ENCODE measurements at regions not wholly inside any gene's neighbourhood (a gene's known extent, or its start where the extent isn't known, plus 50 kb on each side); places are given as distances from the start of the nearest gene placed in this dataset.

DNA sequence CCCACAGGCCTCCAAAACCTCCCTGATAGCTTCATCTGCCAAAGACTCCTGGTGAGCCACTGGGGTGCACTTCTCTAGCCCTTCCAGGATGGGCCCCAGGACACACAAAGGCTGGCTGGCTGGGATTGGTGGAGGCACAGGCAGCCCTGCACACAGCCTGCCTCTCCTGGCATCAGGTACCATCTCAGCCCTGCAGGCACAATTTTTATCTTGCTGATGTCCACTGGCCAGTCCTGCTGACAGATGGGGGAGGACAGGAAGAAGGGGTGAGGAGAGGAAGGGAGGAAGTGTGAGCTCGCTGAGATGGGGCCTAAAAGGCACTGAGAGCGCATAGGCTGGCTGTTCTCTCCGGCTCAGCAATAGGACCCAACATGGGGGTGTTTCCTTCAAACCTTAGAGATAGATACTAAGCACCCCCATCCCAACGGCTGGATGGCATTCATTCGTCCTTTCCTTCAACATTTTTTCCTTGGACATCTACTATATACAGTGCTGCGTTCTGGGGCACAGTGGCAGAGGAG lies 92.7 kb downstream of the PJA1 start:
- dilution Hi-C loops (cut with HindIII; ENCODE audit: low sequenced_read_pairs, unreplicated experiment), result no loop called here

More for the DNA sequence above, 92.7 kb downstream of the PJA1 start:
- no peak for ATAC-seq (ENCODE audit: low read depth)
- ChIA-PET POLR2A (ENCODE audit: unreplicated experiment) (no interaction called here), CTCF (no interaction called here)
- no peak overlapping the region for H3K4ac ChIP-seq (ENCODE audit: low read depth, low read length)
- H3K4me1 ChIP-seq (ENCODE audit: control insufficient read depth, insufficient read depth, low read length), result peaks cover 4% of the 10 kb centered on the region
- BruUV-seq (replicated peaks), result no TSS peak
- TF ChIP-seq CEBPB (IDR thresholded peaks at IDR 0.05; ENCODE audit: low read depth, low read length) (no peak), NFE2L2 (IDR thresholded peaks at IDR 0.05; ENCODE audit: low read depth, low read length) (no peak), MAZ (IDR thresholded peaks at IDR 0.05; ENCODE audit: borderline replicate concordance, low read depth, low read length) (no peak), RAD21 (IDR thresholded peaks at IDR 0.05; ENCODE audit: low read length) (no peak), SMC3 (IDR thresholded peaks at IDR 0.05; ENCODE audit: low read depth, low read length) (no peak), BHLHE40 (IDR thresholded peaks at IDR 0.05; ENCODE audit: low read depth, low read length) (no peak), POLR2A (IDR thresholded peaks at IDR 0.05; ENCODE audit: low read depth, low read length) (no peak), RCOR1 (IDR thresholded peaks at IDR 0.05; ENCODE audit: insufficient replicate concordance, low read length) (no peak), MAFK (IDR thresholded peaks at IDR 0.05; ENCODE audit: low read depth, low read length) (no peak), MXI1 (IDR thresholded peaks at IDR 0.05; ENCODE audit: borderline replicate concordance, low read depth, low read length) (no peak), RFX5 (IDR thresholded peaks at IDR 0.05; ENCODE audit: low read depth, low read length) (no peak), CHD1 (IDR thresholded peaks at IDR 0.05; ENCODE audit: low read depth, low read length) (no peak), FOS (IDR thresholded peaks at IDR 0.05; ENCODE audit: low read depth, low read length) (no peak)
- TF ChIP-seq, protein P1, sequence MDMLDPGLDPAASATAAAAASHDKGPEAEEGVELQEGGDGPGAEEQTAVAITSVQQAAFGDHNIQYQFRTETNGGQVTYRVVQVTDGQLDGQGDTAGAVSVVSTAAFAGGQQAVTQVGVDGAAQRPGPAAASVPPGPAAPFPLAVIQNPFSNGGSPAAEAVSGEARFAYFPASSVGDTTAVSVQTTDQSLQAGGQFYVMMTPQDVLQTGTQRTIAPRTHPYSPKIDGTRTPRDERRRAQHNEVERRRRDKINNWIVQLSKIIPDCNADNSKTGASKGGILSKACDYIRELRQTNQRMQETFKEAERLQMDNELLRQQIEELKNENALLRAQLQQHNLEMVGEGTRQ (IDR thresholded peaks at IDR 0.05; ENCODE audit: low read depth, low read length), result no peak
- TF ChIP-seq, protein P2, sequence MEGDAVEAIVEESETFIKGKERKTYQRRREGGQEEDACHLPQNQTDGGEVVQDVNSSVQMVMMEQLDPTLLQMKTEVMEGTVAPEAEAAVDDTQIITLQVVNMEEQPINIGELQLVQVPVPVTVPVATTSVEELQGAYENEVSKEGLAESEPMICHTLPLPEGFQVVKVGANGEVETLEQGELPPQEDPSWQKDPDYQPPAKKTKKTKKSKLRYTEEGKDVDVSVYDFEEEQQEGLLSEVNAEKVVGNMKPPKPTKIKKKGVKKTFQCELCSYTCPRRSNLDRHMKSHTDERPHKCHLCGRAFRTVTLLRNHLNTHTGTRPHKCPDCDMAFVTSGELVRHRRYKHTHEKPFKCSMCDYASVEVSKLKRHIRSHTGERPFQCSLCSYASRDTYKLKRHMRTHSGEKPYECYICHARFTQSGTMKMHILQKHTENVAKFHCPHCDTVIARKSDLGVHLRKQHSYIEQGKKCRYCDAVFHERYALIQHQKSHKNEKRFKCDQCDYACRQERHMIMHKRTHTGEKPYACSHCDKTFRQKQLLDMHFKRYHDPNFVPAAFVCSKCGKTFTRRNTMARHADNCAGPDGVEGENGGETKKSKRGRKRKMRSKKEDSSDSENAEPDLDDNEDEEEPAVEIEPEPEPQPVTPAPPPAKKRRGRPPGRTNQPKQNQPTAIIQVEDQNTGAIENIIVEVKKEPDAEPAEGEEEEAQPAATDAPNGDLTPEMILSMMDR (conservative IDR thresholded peaks at IDR 0.05; ENCODE audit: low read depth, low read length), result no peak
- TF ChIP-seq, protein P3, sequence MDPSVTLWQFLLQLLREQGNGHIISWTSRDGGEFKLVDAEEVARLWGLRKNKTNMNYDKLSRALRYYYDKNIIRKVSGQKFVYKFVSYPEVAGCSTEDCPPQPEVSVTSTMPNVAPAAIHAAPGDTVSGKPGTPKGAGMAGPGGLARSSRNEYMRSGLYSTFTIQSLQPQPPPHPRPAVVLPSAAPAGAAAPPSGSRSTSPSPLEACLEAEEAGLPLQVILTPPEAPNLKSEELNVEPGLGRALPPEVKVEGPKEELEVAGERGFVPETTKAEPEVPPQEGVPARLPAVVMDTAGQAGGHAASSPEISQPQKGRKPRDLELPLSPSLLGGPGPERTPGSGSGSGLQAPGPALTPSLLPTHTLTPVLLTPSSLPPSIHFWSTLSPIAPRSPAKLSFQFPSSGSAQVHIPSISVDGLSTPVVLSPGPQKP (IDR thresholded peaks at IDR 0.05; ENCODE audit: borderline replicate concordance, low read depth, low read length), result no peak
- intact Hi-C loops (cut with micrococcal nuclease) (no loop called here), in situ Hi-C loops (cut with MboI; ENCODE audit: low sequenced_read_pairs) (no loop called here)
- no peak overlapping the region for H3K23ac ChIP-seq (ENCODE audit: low read depth, low read length)
- H2BK5ac ChIP-seq (ENCODE audit: low read depth, low read length, poor library complexity, severe bottlenecking), result no peak overlapping the region
- H2AK9ac ChIP-seq (replicated peaks; ENCODE audit: low read depth, low read length, poor library complexity), result no peak overlapping the region
- no peak overlapping the region for H3K56ac ChIP-seq (ENCODE audit: extremely low read depth, insufficient read depth, low read length)
- no peak overlapping the region for H3K4me3 ChIP-seq (ENCODE audit: insufficient read depth, low read depth, low read length)
- DNase-seq, result no peak
- no peaks in the 10 kb centered on the region; the same call in 1 of the 2 replicates for H3K9me1 ChIP-seq (ENCODE audit: insufficient read depth, low read length)
- H2BK120ac ChIP-seq (ENCODE audit: low read depth, low read length), result no peak overlapping the region
- H3K9ac ChIP-seq (ENCODE audit: low read depth, low read length), result no peak overlapping the region
- H2AK5ac ChIP-seq (ENCODE audit: low read depth, low read length), result no peak overlapping the region
- no CpG with 5 or more reads among the region's 6 CpGs for WGBS, 2 experiments (ENCODE audit: extremely low coverage in 2 of 2, insufficient read length in 1 of 2)
- H3K14ac ChIP-seq (replicated peaks; ENCODE audit: low read depth, low read length), result no peak overlapping the region
- H4K91ac ChIP-seq (ENCODE audit: insufficient read depth, low read depth, low read length), result no peak overlapping the region
- no peaks in the 10 kb centered on the region for H3K9me3 ChIP-seq (ENCODE audit: control insufficient read depth, insufficient read depth, low read length)
- no peak overlapping the region for H4K8ac ChIP-seq (ENCODE audit: low read depth in 2 of 2, low read length in 2 of 2)
- no peak overlapping the region for H2AFZ ChIP-seq (replicated peaks; ENCODE audit: low read length, poor library complexity)
- no peak overlapping the region for H4K5ac ChIP-seq (ENCODE audit: low read depth, low read length)
- no peaks in the 10 kb centered on the region for H4K20me1 ChIP-seq (ENCODE audit: insufficient read depth, low read length)
- H3K27ac ChIP-seq (ENCODE audit: insufficient read depth, low read length), result no peak overlapping the region
- H3K4me2 ChIP-seq (ENCODE audit: low read depth, low read length), result no peak overlapping the region
- no peak overlapping the region for H3K18ac ChIP-seq (ENCODE audit: low read depth, low read length)
- no peak overlapping the region for H2BK15ac ChIP-seq (ENCODE audit: low read depth, low read length)
- H3K36me3 ChIP-seq (ENCODE audit: control insufficient read depth, insufficient read depth, low read length), result no peaks in the 10 kb centered on the region
- no peaks in the 10 kb centered on the region for H3K79me1 ChIP-seq (ENCODE audit: low read depth in 1 of 2, low read length in 2 of 2)
- peaks cover 7% of the 10 kb centered on the region; the same call in 1 of the 2 replicates for H3K27me3 ChIP-seq (ENCODE audit: control insufficient read depth, insufficient read depth, low read length)
- no peak overlapping the region for H2BK20ac ChIP-seq (ENCODE audit: low read depth, low read length)

All from IMR-90 (cell line).